ENCODE measurements at regions not wholly inside any gene's neighbourhood (a gene's known extent, or its start where the extent isn't known, plus 50 kb on each side); places are given as distances from the start of the nearest gene placed in this dataset.

DNA sequence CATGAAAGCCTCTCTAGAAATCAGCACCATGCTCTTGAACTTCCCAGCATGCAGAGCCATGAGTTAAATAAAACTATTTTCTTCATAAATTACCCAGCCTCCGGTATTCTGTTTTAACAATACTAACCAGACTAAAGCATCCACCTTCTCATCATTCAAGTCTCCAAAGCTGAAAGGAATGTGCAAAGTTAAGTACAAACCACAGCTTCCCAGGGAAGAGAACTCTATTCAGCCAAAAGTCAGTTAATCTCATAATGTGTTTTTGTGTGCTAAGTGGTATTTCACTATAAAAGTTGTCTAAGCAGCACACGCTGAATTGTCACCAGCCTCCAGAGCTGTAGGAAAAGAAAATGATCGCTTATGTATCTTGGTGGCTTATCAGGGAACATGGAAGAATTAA lies 135.5 kb upstream of the KCNH8 start:
- no peak for TF ChIP-seq CTCF (IDR thresholded peaks at IDR 0.05)
- TF ChIP-seq POLR2A (IDR thresholded peaks at IDR 0.05), result no peak

Measured in esophagus squamous epithelium (tissue), 4 donors.